HG03442 (cell line): ENCODE measurements at regions not wholly inside any gene's neighbourhood (a gene's known extent, or its start where the extent isn't known, plus 50 kb on each side); places are given as distances from the start of the nearest gene placed in this dataset.

Experiments used
- ATAC-seq: cut with Tn5 transposase; IDR thresholded peaks from one replicate; pipeline ENCODE4 v1.9.1; 2021; ENCODE audit warnings: mild to moderate bottlenecking, moderate library complexity; ENCODE audit not compliant: unreplicated experiment

DNA sequence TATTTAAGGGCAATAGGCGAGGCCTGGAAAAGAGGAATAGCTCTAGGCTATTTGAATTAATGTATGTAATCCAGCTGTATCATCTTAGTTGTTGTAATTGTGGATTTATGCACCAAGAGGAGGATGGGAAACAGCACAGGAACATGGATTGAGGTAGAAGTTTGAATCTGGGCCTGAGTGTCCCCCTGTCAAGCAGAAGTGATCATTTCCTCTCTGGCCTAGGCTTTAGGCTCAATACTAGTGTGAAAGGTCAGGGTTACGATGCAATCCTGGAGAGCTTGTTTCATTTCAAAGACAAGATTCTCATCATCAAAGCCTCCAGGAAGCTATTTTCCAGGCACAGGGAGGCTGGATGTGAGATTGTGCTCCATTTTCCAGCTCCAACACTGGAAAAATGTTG lies 77.9 kb upstream of the HSD17B12 start:
- no peak for ATAC-seq

DNA sequence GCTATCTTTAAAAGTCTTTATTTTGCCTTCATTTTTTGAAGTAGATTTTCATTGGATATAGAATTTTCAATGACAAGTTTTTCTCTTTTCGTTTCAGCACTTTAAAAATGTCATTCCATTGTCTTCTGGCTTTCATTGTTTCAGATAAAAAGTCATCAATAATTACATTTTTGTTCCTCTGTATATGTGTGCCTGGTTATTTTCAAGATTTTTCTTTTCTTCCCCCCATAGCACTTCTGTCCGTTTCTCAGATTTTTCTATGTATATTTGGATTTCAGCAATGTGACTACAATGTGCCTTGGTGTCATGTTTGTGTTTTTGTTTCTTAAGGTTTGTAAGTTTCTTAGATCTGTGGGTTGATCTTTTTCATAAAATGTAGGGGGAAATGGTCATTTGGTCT lies 66.3 kb upstream of the HSD17B12 start:
- ATAC-seq: no peak

DNA sequence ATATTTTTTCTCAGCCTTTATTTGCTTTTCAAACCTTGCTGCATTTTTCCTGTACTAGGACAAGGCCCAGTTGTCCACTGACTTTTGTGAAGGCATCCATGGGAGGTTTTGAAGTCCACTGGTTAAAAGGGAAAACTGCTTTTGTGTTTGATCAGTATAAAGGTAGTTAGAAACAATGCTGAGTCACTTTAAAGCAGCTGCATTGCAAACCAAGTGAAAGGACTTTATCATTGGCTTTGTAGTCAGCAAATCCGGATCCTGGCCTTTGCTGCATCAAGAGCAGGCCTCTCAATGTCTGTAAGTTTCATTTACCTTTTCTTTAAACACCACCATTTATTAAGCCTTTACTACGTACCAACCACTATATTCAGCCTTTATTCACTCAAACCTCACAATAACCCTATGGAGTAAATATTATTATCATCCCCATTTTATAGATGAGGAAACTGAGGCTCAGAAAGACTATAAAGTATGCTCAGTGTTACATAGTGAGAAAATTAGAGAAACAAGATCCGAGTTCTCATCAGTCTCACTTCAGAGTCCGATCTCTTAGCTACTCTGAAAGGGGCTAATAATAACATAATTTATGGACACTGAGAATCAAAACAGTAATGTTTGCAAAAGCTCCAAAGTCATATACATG lies 60.6 kb upstream of the HSD17B12 start:
- no peak for ATAC-seq

DNA sequence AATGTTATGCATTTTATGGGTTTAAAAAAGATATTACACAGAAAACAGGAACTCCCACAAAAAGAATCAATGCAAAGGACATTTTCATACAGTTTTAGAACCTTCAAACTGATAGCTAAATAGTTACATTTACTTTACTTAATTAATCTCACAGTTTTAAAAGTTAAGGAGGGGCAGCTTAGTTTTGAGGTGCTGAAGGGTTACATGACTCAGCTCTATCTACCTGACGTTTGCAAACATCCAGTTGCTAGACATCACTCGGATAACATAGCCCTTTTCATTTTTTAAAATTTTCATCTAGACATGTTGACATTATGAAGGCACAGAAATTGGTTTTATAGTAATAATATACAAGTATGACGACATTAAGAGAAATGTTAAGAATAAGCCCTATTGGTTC lies 53.7 kb upstream of the HSD17B12 start:
- no peak for ATAC-seq
